ENCODE measurements at regions not wholly inside any gene's neighbourhood (a gene's known extent, or its start where the extent isn't known, plus 50 kb on each side); places are given as distances from the start of the nearest gene placed in this dataset.

- no peak for TF ChIP-seq CTCF (IDR thresholded peaks at IDR 0.05)
- WGBS, 2 donors: 75 to 79% methylated on average over 7 of the region's 7 CpGs
- Histone ChIP-seq H3K36me3 (no peaks in the 10 kb centered on the region), H3K27ac (no peak overlapping the region), H3K9me3 (peaks cover 0 to 14% (median 0%) of the 10 kb centered on the region in 11 donors), H3K27me3 (peaks cover 0 to 18% (median 0%) of the 10 kb centered on the region in 7 donors), H3K4me3 (no peak overlapping the region), H3K4me1 (peaks cover 0 to 5% (median 0%) of the 10 kb centered on the region in 9 donors)
- no peak for ATAC-seq
- intact Hi-C loops (cut with DNase I): loop anchor here in 3 of 10 donors (5.0 to 10.0 kb wide), 2 partner anchors 98 to 100 kb away; no protein-coding TSS in a partner anchor
- no peak for DNase-seq
These were observed 59.8 kb upstream of the ANTXRL start for GRCh38 chr10:46226900-46227558.

- H3K4me1 ChIP-seq: peaks cover 0 to 5% (median 0%) of the 10 kb centered on the region in 9 donors
These were observed 59.2 kb upstream of the ANTXRL start for GRCh38 chr10:46227571-46227935.

GRCh38 chr10:46227936-46228562, 58.7 kb upstream of the ANTXRL start:
- H3K36me3 ChIP-seq: no peaks in the 10 kb centered on the region
- intact Hi-C loops (cut with DNase I): loop anchor here in 5 of 10 donors (1.0 to 10.0 kb wide), 4 partner anchors 96 to 99 kb away; no protein-coding TSS in a partner anchor
- H3K4me1 ChIP-seq: peaks cover 0 to 5% (median 0%) of the 10 kb centered on the region in 9 donors
- H3K4me3 ChIP-seq: no peak overlapping the region
- ATAC-seq (peak in 2 of 8 donors; percentile 4 to 58), DNase-seq (peak in 1 of 2 donors; percentile 1)
- 38% methylated on average over 6 of the region's 6 CpGs for WGBS, 2 donors
- H3K27ac ChIP-seq: no peak overlapping the region
- peaks cover 0 to 14% (median 0%) of the 10 kb centered on the region in 11 donors for H3K9me3 ChIP-seq
- peaks cover 0 to 18% (median 0%) of the 10 kb centered on the region in 7 donors for H3K27me3 ChIP-seq
- TF ChIP-seq CTCF (IDR thresholded peaks at IDR 0.05): no peak

More at GRCh38 chr10:46227571-46227935, 59.2 kb upstream of the ANTXRL start:
- WGBS, 2 donors: 59 to 68% methylated on average over 4 of the region's 4 CpGs
- intact Hi-C loops (cut with DNase I): loop anchor here in 3 of 10 donors (5.0 to 10.0 kb wide), 2 partner anchors 97 to 100 kb away; no protein-coding TSS in a partner anchor
- Histone ChIP-seq H3K27ac (no peak overlapping the region), H3K27me3 (peaks cover 0 to 18% (median 0%) of the 10 kb centered on the region in 7 donors), H3K36me3 (no peaks in the 10 kb centered on the region), H3K4me3 (no peak overlapping the region), H3K9me3 (peaks cover 0 to 14% (median 0%) of the 10 kb centered on the region in 11 donors)
- TF ChIP-seq CTCF (IDR thresholded peaks at IDR 0.05): no peak
- ATAC-seq (no peak), DNase-seq (no peak)

- peak; percentile 57 to 76 for DNase-seq
- Histone ChIP-seq H3K4me3 (no peak overlapping the region), H3K9me3 (peaks cover 0 to 14% (median 0%) of the 10 kb centered on the region in 11 donors), H3K36me3 (no peaks in the 10 kb centered on the region), H3K4me1 (peaks cover 0 to 5% (median 0%) of the 10 kb centered on the region in 9 donors), H3K27ac (no peak overlapping the region), H3K27me3 (peaks cover 0 to 18% (median 0%) of the 10 kb centered on the region in 7 donors)
- 15 to 20% methylated on average over 7 of the region's 7 CpGs for WGBS, 2 donors
- peak; percentile 85 to 95 (median 90) for TF ChIP-seq CTCF (IDR thresholded peaks at IDR 0.05)
- ATAC-seq: peak; percentile 88 to 97 (median 94)
- intact Hi-C loops (cut with DNase I): loop anchor here in 5 of 10 donors (1.0 to 10.0 kb wide), 4 partner anchors 96 to 99 kb away; no protein-coding TSS in a partner anchor
These were observed 58.2 kb upstream of the ANTXRL start for GRCh38 chr10:46228563-46229071.

Measured in heart right ventricle (tissue), 16 donors.